C4-2B (cell line): ENCODE measurements at regions not wholly inside any gene's neighbourhood (a gene's known extent, or its start where the extent isn't known, plus 50 kb on each side); places are given as distances from the start of the nearest gene placed in this dataset.

Experiments
- CTCF ChIP-seq: fragments of 450-650 bp; conservative IDR thresholded peaks from 2 replicates; pipeline ENCODE4 v1.5.1; 2017; ENCODE audit warnings: mild to moderate bottlenecking
- ZFX ChIP-seq: fragments of 450-650 bp; IDR thresholded peaks from 2 replicates; pipeline ENCODE4 v1.6.1; 2017

- TF ChIP-seq CTCF (no peak), ZFX (no peak)
These were observed 190.0 kb upstream of the KLF6 start for GRCh38 chr10:3975016-3975415.
